GM18505 (cell line): ENCODE measurements at regions not wholly inside any gene's neighbourhood (a gene's known extent, or its start where the extent isn't known, plus 50 kb on each side); places are given as distances from the start of the nearest gene placed in this dataset.

ENCODE experiments used
- ATAC-seq: cut with Tn5 transposase; IDR thresholded peaks from one replicate; pipeline ENCODE4 v1.9.1; 2021; ENCODE audit not compliant: unreplicated experiment
- POLR2A ChIP-seq: IDR thresholded peaks from 4 replicates; pipeline ENCODE4 v1.6.1; 2011; ENCODE audit warnings: borderline replicate concordance; ENCODE audit not compliant: insufficient read depth, insufficient read length; ENCODE audit errors: extremely low read depth

DNA sequence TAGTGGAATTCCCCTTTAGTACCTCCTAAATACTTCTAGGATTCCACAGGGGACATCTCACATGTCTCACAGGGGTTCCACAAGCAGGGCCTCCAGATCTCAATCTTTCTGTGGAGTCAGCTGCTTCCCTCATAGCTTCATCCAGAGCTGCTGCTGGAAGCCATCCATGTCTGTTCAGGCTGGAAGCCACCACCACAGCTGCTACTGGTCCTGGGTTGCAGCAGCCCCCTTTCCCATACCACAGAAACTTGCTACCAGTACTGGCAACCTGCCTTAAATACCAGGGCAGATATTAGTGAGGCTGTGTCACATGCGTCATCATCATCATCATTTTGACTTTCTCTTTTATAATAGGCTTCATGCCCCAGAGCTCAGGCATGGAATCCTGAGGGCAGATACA lies 242.7 kb upstream of the NCAM1 start:
- no peak for ATAC-seq
- TF ChIP-seq POLR2A: no peak

DNA sequence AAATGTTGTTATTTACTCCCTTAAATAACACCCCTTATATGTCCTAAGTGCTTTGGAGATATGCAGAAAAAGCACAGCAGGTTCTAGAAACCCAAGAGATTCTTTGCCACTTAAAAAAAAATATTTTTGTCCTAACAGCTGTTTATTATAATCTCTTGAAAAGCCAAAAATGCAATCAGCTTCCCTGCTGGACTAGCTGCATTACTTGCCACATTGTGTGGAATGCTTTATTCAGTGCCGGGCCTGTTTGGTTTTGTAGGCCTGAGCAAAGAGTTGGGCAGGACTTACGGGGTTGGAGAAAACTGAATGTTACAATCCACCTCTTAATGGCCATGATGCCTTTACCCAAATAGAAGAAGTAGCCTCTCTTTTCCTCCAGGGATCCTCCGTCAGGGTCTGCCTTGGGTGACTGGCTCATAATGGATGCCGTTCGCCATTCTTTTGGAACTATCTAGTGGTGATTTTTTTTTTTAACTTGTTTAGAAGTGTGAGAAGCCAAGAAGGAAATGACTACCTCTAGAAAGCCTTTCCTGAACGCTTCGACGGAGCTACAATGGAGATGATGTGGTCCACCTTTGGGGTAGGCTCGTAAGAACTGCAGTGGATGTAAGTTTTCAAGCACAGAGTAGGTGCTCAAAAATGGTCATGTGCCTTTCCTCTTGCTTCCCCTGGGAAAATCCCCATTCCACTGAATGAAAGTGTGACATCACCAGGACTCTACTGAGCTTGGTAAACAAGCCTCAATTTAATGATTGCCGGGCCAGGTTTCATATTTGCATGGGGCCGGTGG lies 241.3 kb upstream of the NCAM1 start:
- TF ChIP-seq POLR2A: no peak

DNA sequence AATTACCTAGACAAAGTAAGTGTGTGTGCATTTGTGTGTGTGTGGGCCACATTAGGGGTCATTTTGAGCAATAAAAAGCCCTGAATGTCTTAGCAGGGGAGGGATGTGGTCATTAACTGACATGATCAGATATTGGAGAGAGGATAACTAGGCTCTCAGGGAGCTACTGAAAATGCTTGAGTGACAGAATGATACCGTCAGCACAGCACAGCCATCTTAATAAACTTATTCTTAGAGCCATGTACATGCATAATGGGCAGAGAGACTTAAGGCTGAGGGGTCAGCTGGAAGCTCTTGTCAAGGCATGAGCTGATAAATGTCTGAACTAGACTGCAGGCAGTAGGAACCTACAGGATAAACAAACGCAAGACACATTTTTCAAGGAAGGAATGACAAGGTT lies 239.1 kb upstream of the NCAM1 start:
- TF ChIP-seq POLR2A: no peak
- ATAC-seq: no peak

More for the DNA sequence above, 241.3 kb upstream of the NCAM1 start:
- ATAC-seq: no peak

DNA sequence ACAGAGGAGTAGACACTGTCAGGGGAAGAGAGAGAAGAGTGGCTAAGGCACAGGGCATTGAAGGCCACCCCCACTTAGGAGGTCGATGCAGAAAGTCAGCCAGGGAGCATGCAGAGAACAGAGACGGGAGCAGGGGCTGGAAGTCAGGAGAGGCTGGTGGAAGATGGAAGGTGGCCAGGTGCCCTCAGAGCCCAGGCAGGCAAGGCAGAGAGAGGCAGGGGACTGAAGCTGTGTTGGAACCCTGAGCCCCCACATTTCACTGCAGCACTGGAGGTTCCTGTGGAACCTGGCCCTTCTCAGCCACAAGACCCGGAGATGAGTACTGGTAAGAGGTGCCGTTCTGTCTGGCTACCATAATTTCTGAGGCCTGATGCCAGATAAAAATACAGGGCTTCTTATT lies 238.3 kb upstream of the NCAM1 start:
- ATAC-seq: no peak
- TF ChIP-seq POLR2A: no peak

DNA sequence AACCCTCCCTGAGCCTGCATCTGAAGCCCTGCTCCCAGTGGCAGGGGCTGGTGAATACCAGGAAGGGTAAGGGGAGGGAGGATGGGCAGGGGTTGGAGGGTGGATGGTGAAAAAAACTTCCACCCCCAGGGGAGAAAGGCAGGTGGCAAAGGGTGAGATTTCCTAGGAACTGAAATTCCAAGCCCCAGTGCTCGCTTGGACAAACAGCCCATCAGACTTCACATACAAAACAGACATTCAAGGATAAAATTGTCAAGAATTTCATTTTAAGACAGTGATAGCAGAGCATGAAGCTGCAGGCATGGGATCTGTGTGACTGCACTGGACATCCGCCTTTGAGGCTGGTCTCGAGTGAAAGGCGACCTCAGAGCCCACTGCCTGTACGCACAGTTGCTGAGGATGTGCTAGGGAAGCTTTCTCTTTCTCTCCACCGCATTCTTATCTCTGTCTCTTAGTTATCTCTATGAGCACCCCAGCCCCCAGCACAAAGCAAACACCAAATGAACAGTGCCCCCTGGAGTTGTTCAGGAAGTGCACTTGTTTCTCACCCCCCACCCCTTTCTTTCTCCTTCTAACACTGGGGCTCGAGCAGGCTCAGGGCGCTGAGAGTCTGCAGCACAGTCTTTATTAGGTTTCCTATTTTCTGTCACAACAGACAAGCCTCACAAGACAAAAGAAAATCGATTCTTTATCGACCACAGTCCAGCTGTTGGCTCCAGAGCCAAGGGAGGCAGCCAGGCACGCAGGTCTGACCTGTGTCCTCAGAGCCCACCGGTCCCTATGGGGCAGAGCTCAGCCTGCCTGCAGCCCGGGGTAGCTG lies 237.3 kb upstream of the NCAM1 start:
- no peak for ATAC-seq
- TF ChIP-seq POLR2A: no peak

DNA sequence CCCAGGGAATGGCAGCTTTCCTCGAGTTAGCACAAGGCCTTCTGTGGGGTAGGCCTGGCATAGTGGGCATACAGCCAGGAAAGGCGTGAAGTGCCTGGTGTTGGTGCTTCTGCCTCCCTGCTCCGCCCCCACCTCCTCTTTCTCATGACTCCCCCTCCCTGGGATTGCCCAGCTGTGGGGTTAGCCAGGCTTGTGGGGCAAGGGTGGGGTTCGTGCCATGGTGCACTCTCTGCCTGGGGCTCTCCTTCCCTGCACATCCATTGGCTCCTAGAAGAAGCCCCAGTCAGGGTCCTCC lies 236.8 kb upstream of the NCAM1 start:
- ATAC-seq: no peak
- TF ChIP-seq POLR2A: no peak

DNA sequence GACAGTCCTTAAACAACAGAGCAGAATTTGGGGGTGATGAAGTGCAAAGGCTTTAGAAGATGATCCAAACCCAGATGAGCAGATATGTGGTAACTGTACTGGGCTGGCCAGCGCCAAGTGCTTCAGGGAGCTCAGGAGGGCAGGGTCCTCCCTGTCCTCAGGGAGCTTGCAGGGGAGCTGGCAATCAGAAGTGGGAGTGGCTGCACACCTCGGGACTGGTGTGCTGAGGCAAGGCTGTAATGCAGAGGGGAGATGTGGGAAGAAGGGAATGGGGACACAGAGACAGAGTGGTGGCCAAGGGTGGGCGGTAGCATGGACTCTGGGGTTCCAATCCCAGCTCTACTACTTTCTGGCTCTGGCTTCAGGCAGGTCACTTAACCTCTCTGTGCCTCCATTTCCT lies 235.6 kb upstream of the NCAM1 start:
- no peak for TF ChIP-seq POLR2A
- ATAC-seq: no peak

DNA sequence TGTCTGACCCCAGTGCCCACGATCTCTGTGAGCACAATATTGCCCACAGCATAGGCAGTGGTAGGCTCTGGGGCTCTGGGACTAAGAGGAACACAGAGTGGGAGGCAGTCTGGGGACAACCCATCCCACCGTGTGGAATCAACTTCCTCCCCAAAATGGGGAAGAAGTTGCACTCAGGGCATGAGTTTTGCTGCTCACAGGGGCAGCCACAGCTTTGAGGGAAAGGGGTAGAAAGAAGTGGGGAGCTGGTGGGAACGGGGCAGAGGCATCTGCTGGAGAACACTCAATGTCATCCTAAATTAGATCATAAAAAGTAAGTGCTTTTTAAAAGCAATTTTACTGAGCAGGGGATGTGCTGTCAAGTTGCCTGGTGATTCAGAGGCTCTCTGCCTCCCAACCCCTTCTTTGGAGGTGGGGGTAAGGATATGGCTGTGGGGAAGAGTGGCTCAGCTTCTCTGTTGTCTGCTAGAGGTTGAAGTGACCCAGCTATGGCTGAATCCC lies 233.8 kb upstream of the NCAM1 start:
- TF ChIP-seq POLR2A: no peak
- no peak for ATAC-seq

DNA sequence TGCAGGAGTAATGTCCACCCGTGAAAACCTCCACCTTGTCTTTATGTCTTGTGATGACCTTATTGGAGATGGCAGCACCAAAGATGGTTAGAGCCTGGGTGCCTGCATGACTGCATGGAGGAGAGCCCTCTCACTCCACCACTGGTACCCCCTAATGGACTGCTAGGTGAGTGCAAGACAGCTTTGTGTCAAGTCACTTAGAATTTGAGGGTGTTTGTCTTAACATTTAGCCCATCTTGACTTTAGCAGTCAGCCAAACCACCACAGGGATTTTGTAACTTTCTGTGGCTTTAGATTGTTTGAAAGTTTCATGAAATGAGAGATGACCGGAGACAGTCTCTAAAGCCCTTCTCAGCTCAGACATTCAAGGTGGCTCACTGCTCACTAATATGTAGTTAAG lies 232.9 kb upstream of the NCAM1 start:
- no peak for ATAC-seq
- TF ChIP-seq POLR2A: no peak

DNA sequence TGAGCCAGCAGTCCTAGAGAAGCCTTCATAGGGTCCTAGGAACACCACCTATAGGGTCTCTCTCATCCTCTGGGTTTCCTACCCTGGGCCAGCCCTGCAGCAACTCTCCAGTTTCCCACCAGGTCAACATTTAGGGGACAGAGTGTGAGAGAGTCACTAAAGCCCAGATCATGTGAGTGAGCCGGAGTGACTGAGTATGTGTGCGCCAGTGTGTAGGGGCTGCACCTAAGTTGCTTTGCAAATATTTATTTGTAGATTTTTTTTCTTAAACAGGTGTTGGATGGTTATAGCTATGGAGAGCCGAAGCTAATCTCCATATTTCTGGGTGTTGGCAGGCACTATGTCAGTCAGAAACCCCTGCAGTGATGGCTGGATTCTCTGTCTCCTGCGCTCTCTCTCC lies 232.5 kb upstream of the NCAM1 start:
- no peak for ATAC-seq
- no peak for TF ChIP-seq POLR2A

DNA sequence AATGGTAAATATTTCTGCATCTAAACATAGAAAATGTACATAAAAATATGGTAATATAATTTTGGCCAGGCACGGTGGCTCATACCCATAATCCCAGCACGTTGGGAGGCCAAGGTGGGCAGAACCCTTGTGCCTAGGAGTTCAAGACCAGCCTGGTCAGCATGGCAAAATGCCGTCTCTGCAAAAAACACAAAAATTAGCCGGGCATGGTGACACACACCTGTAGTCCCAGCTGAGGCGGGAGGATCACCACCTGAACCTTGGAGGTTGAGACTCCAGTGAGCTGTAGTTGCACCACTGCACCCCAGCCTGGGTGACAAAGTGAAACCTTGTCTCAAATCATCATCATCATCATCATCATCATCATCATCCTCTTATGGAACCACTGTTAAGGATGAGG lies 230.6 kb upstream of the NCAM1 start:
- TF ChIP-seq POLR2A: no peak
- ATAC-seq: no peak

DNA sequence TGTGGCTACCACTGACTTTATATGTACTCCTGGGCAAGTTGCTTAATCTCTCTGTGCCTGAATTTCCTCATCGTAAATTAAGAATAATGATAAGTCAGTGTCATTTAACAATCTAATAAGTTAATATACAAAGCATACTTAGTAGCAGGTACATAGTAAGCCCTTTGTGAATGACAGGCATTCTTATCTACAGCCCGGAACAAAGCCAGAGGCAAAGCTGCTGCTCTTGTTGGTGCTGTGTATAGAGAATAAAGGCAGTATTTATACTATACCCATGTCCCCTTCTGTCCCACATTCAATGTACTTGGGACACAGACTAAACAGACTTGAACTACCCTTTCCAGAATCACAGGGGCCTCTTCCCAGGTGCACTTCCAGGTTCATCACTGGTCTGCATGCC lies 229.7 kb upstream of the NCAM1 start:
- ATAC-seq: no peak

DNA sequence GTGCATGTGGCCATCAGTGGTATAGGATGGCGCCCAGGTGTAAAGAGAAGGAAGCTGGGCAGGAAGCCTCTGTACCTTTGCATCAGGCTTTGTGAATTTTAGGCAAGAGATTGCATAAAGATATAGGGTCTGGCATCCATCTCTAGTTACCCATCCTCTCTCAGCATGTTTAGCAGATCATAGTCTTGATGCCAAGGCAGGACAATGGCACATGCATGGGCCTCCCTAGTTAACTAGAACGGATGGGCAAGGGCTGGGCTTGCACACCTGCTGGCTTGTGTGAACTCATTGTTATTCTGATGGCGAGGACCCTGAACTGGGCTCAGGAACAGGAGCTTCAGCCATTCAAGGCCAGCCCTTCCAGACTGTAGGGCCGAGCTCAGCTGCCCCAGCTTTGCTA lies 229.2 kb upstream of the NCAM1 start:
- TF ChIP-seq POLR2A: no peak
- no peak for ATAC-seq

More for the DNA sequence above, 229.7 kb upstream of the NCAM1 start:
- no peak for TF ChIP-seq POLR2A

DNA sequence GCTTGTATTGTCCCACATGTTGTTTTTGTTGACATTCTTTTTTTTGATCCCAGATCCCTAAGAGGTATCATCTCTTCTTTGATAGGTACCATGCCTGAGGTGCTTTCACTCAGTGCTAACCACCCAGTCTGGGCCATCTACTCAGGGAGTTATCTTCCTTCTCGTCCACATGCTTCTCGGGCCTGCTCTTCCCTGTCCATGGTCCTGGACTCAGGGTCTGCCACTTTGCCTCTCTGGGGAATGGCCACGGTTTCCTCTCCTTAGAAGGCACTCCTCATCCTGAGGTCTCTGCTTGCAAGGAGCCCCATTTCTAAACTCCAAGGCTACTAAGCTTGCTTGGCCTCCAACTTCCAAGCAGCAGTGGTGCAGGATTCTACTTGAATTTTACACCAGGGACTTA lies 227.0 kb upstream of the NCAM1 start:
- TF ChIP-seq POLR2A: no peak
- no peak for ATAC-seq
